HG03460 (cell line): ENCODE measurements at regions not wholly inside any gene's neighbourhood (a gene's known extent, or its start where the extent isn't known, plus 50 kb on each side); places are given as distances from the start of the nearest gene placed in this dataset.
"Not testable (repeated sequence)": the region's sequence is repeated elsewhere in the genome, so short reads cannot be mapped to it uniquely, and the experiment has no call there.

ENCODE experiments used
- ATAC-seq: cut with Tn5 transposase; IDR thresholded peaks from one replicate; pipeline ENCODE4 v1.9.1; 2021; ENCODE audit not compliant: unreplicated experiment

DNA sequence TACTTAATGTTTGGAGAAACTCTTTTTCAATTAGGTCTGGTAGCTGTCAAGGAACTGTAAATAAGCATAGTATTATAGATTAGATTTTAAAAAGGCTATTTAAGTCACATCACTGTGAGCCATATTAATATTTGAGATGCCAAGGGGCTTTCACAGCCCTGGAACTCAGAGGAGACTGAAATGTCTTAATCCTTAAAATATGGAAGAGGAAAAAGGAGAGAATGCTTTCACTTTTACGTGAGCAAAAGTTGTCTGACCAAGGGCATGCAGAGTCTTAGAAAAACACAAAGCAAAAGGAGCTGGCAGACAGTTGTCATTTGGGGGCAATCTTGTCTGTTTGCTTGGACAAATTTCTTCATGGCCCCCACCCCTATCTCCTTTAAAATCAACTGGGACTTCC lies 253.2 kb upstream of the IGFBP7 start:
- ATAC-seq, result no peak

DNA sequence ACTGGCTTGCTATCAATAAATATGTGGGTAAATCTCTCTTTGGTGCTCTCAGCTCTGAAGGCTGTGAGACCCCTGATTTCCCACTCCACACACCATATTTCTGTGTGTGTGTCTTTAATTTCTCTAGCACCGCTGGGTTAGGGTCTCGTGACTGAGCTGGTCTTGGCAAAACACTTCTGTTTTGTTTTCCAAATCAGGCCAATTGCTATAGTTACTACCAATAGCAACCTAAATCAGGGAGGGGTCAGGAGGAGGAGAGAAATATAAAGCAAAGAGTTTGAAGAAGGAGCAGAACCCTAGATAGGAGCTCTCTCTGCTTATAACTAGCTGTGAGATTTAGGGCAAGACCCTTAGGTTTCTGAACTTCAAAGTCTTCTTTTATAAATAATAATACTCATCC lies 250.5 kb upstream of the IGFBP7 start:
- ATAC-seq, result no peak

GRCh38 chr4:57355101-57355665 lies 245.0 kb upstream of the IGFBP7 start:
- ATAC-seq, result no peak

DNA sequence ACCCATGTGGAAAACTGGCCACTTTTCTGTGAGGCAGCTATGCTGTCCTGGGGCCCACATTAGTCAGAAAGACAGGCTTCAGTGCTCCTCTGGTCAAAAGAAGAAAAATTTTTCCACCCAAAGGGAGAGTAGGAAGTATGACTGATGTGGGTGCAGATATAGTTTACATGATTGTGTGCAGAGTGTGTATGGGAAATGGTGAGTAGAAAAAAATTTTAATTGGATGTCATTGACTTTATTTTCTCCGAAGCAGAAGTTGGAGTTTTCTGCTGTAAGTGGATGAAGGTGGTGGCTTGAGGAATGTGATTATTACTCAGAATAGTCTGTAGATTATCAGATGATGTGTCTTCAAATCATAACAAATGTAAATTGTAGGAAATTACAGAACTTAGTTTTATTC lies 241.5 kb upstream of the IGFBP7 start:
- no peak for ATAC-seq

- no peak for ATAC-seq
Measured at GRCh38 chr4:57344296-57344695, 234.1 kb upstream of the IGFBP7 start.

- ATAC-seq, result no peak
Measured at GRCh38 chr4:57342411-57342810, 232.2 kb upstream of the IGFBP7 start.

DNA sequence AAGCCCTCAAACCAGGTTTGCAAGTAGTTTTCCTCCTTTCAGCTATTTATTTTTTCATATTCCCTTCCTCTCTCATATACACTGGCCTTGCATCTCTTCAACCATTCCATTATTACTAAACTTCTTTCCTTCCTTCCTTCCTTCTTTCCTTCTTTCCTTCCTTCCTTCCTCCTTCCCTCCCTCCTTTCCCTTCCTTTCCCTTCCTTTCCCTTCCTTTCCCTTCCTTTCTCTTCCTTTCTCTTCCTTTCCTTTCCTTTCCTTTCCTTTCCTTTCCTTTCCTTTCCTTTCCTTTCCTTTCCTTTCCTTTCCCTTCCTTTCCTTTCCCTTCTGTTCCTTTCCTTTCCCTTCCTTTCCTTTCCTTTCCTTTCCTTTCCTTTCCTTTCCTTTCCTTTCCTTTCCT lies 228.7 kb upstream of the IGFBP7 start:
- not testable (repeated sequence) for ATAC-seq

GRCh38 chr4:57333684-57334083 lies 223.5 kb upstream of the IGFBP7 start:
- ATAC-seq, result no peak

DNA sequence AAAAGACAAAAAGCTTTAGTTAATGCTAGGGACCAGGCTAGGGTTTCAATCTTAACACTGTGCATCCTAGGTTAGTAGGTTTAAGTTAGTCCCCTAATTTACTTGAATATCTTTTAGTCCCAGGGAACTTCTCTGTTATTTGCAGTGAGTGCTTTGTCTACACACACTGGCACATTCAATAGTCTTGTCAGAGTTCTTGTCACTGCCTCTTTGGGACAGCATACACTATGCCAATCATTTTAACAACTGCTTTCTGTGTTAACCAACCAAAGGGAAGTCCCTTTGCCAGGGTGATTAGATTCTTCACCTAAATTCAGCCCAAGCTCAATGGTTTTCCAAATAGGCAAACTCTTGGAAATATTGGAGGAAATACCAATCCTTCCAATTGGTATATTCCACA lies 221.8 kb upstream of the IGFBP7 start:
- no peak for ATAC-seq

- ATAC-seq, result no peak
Measured at GRCh38 chr4:57329279-57329678, 219.1 kb upstream of the IGFBP7 start.

DNA sequence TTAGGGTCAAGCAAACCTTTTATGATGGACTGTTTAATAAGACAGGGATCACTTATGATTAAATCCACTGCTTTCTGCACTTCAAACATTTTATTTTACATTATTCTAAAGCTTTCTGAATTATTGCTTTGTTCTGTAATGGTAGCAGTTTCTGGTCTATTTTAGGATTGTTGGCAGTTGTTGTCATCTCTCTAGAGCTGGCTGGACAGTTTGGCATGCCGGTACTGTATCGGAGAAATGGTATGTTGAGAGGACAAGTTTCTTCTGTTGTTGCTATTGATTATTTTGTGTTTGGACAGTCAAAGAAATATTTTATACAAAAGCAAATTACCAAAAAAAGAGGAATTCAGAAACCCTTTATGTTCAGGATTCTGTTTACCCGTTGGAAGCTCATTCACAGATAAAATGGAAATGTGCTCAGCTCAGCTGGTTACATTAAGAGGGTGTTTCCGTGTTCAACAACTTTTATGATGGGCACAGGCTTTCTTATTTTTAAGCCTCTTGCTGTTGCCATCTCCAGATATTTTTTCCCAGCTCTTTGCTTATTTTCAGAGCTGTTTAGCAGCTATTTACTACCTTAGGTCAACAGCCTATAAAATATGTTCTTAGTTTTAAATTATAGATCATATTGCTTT lies 214.6 kb upstream of the IGFBP7 start:
- ATAC-seq, result no peak

DNA sequence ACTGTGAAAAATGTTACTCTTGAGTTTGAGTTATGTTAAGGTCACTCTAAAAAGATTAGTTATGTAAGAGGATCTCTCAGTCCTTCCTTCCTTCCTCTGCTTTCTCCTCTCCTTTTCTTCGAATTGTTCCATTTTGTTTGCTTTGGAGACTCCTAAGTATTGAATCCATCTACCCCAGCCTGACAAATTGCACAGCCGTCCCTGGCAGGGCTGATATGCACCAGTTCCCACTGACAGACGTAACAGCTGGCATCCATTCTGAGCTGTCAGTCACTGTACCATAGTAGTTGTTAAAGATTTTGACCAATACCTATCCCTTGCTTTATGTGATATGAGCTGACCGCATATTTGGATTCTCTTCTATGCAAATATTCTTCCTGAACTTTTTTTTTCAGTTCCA lies 210.7 kb upstream of the IGFBP7 start:
- ATAC-seq, result no peak

- no peak for ATAC-seq
Measured at GRCh38 chr4:57320217-57320616, 210.0 kb upstream of the IGFBP7 start.

GRCh38 chr4:57318703-57319102 lies 208.5 kb upstream of the IGFBP7 start:
- ATAC-seq, result no peak

GRCh38 chr4:57314636-57315035 lies 204.5 kb upstream of the IGFBP7 start:
- no peak for ATAC-seq

GRCh38 chr4:57312296-57312695 lies 202.1 kb upstream of the IGFBP7 start:
- no peak for ATAC-seq

- no peak for ATAC-seq
Measured at GRCh38 chr4:57309658-57310057, 199.5 kb upstream of the IGFBP7 start.

GRCh38 chr4:57308301-57308700 lies 198.1 kb upstream of the IGFBP7 start:
- ATAC-seq, result no peak

DNA sequence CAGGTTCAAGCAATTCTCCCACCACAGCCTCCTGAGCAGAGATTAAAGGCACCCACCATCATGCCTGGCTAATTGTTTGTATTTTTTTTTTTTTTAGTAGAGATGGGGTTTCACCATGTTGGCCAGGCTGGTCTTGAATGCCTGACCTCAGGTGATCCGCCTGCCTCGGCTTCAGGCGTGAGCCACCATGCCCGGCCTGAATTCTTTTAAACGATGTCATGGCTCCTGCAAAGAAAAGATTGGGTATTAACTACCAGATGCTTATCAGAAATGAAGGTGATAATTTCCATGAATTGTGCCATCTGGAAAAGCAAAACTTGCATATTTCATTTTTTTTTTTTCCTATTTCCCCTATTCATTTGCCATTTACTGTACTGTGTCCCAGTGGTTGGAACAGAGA lies 195.7 kb upstream of the IGFBP7 start:
- ATAC-seq, result no peak

GRCh38 chr4:57303012-57303751 lies 193.0 kb upstream of the IGFBP7 start:
- no peak for ATAC-seq

- ATAC-seq, result not testable (repeated sequence)
Measured at GRCh38 chr4:57300300-57300699, 190.1 kb upstream of the IGFBP7 start.

DNA sequence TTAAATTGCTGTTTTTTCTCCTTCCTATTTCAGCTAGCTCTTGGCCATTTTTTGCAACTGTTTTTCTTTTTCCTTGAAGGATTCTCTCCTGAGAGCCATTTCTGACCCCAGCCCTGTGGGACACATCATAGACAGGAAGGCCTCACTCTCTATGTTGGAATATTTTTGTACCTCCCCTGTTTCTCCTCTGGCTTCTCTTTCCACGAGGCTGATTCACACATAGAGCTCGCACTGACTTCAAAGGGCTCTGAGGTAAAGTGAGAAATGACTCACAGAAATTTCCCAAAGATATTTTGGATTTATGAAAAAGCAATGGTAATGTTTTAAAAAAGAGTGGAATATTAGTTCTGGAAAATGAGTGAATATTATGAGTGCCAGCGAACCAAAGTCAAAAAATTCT lies 181.7 kb upstream of the IGFBP7 start:
- no peak for ATAC-seq
